Endothelial cell of umbilical vein (primary cell): ENCODE measurements at regions not wholly inside any gene's neighbourhood (a gene's known extent, or its start where the extent isn't known, plus 50 kb on each side); places are given as distances from the start of the nearest gene placed in this dataset.

Source experiments
- EZH2 ChIP-seq: IDR thresholded peaks from 2 replicates; pipeline ENCODE4 v1.6.1; 2012; ENCODE audit warnings: borderline replicate concordance, low read depth, mild to moderate bottlenecking, moderate library complexity, low read length, inconsistent platforms; ENCODE audit not compliant: severe bottlenecking
- FOS ChIP-seq: IDR thresholded peaks from 2 replicates; pipeline ENCODE4 v1.6.1; 2011; ENCODE audit warnings: mild to moderate bottlenecking, low read length, moderate library complexity, borderline replicate concordance; ENCODE audit not compliant: insufficient read depth
- GATA2 ChIP-seq: IDR thresholded peaks from 2 replicates; pipeline ENCODE4 v1.7.0; 2011; ENCODE audit warnings: low read depth, mild to moderate bottlenecking, moderate library complexity, mixed read lengths, low read length; ENCODE audit not compliant: insufficient read length, insufficient read depth
- JUN ChIP-seq: IDR thresholded peaks from 2 replicates; pipeline ENCODE4 v1.6.1; 2011; ENCODE audit warnings: borderline replicate concordance, low read depth; ENCODE audit not compliant: insufficient read length, insufficient read depth
- POLR2A ChIP-seq: IDR thresholded peaks from 2 replicates; pipeline ENCODE4 v1.6.1; 2012; ENCODE audit warnings: low read depth, mild to moderate bottlenecking, control low read depth, low read length
- POLR2AphosphoS5 ChIP-seq: IDR thresholded peaks from 2 replicates; pipeline ENCODE4 v1.6.1; 2012; ENCODE audit warnings: low read depth, mild to moderate bottlenecking, control low read depth, low read length, moderate library complexity; ENCODE audit not compliant: insufficient read depth
- TF ChIP-seq, protein P1 (sequence below), 2 donors: IDR thresholded peaks; 1 replicate in 1 of 2; 2 replicates in 1 of 2; pipeline ENCODE4 v1.5.1; 2011; ENCODE audit warnings: low read length in 2 of 2, mild to moderate bottlenecking in 2 of 2, moderate library complexity in 2 of 2, control low read depth in 1 of 2, inconsistent platforms in 1 of 2, low read depth in 1 of 2; ENCODE audit not compliant: insufficient read depth in 1 of 2; ENCODE audit errors: extremely low read depth in 1 of 2
- TF ChIP-seq, protein P2 (sequence below): IDR thresholded peaks from 2 replicates; pipeline ENCODE4 v1.6.1; 2011; ENCODE audit not compliant: insufficient read depth, insufficient read length

DNA sequence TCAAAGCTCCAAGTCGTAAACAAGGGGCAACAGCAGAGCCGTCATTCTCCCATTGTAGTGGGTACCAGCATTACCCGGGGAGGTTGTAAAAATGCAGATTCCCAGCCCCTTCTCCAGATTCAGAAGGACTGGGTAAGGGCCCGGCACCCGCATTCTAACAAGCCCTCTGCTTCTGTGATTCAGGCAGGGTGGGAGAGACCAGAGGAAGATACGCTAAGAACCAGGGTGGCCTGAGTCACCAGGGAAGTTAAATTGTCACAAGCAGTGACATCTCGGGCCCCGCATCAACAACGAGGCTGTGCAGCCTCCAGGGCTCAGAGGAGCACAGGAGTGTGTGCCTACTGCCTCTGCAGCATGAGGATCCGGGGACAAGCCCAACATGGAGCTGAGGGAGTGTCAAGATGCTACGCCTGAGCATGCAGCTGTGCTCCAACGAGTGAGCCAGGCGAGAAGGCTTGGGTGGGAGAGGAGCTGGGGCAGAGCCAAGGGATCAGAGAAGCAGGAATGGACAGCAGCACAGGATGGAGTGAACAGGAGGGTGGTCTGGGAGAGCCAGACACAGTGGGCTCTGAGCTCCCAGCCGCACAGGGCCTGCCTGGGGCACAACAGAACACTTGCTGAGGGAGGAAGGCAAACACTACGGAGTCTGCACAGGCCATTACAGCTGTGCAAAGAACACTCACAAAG is 68.5 kb downstream of the CPN2 start:
- TF ChIP-seq, protein P1, sequence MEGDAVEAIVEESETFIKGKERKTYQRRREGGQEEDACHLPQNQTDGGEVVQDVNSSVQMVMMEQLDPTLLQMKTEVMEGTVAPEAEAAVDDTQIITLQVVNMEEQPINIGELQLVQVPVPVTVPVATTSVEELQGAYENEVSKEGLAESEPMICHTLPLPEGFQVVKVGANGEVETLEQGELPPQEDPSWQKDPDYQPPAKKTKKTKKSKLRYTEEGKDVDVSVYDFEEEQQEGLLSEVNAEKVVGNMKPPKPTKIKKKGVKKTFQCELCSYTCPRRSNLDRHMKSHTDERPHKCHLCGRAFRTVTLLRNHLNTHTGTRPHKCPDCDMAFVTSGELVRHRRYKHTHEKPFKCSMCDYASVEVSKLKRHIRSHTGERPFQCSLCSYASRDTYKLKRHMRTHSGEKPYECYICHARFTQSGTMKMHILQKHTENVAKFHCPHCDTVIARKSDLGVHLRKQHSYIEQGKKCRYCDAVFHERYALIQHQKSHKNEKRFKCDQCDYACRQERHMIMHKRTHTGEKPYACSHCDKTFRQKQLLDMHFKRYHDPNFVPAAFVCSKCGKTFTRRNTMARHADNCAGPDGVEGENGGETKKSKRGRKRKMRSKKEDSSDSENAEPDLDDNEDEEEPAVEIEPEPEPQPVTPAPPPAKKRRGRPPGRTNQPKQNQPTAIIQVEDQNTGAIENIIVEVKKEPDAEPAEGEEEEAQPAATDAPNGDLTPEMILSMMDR (IDR thresholded peaks at IDR 0.05; ENCODE audit: extremely low read depth in 1 of 2, insufficient read depth in 1 of 2, low read depth in 1 of 2, low read length in 2 of 2): no peak
- TF ChIP-seq POLR2AphosphoS5: no peak
- no peak for TF ChIP-seq POLR2A
- TF ChIP-seq EZH2: no peak
- TF ChIP-seq GATA2: no peak
- TF ChIP-seq, protein P2, sequence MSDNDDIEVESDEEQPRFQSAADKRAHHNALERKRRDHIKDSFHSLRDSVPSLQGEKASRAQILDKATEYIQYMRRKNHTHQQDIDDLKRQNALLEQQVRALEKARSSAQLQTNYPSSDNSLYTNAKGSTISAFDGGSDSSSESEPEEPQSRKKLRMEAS: no peak
- TF ChIP-seq FOS: no peak
- no peak for TF ChIP-seq JUN
